Brain microvascular endothelial cell (primary cell): ENCODE measurements at regions not wholly inside any gene's neighbourhood (a gene's known extent, or its start where the extent isn't known, plus 50 kb on each side); places are given as distances from the start of the nearest gene placed in this dataset.

Experiments used
- DNase-seq: peaks from one replicate; pipeline ENCODE4 v3.0.0-alpha.2; 2020
- H3K27ac ChIP-seq: fragments of 250-450 bp; sonication (Bioruptor Pico); 2 replicates; pipeline ENCODE4 v1.5.1; 2020; ENCODE audit warnings: mild to moderate bottlenecking, moderate library complexity
- H3K27me3 ChIP-seq: fragments of 250-450 bp; sonication (Bioruptor Pico); replicated peaks from 2 replicates; pipeline ENCODE4 v1.5.1; 2020; ENCODE audit warnings: mild to moderate bottlenecking
- H3K36me3 ChIP-seq: fragments of 250-450 bp; sonication (Bioruptor Pico); replicated peaks from 2 replicates; pipeline ENCODE4 v1.5.1; 2020; ENCODE audit warnings: mild to moderate bottlenecking
- H3K4me3 ChIP-seq: 2 replicates; pipeline ENCODE4 v1.5.1; 2011; ENCODE audit warnings: low read depth, mild to moderate bottlenecking, control low read depth, low read length, moderate library complexity
- CTCF ChIP-seq: IDR thresholded peaks from 2 replicates; pipeline ENCODE4 v1.5.1; 2011; ENCODE audit warnings: low read depth, mild to moderate bottlenecking, moderate library complexity, low read length, control low read depth, inconsistent platforms; ENCODE audit errors: missing control alignments
- in situ Hi-C: cut with HindIII; loops from 2 replicates; pipeline ENCODE4 v1.10.0; 2017; ENCODE audit warnings: low sequenced_read_pairs, low pct_ligation_motif_present

GRCh38 chr7:13834328-13834761 is 155.1 kb downstream of the ETV1 start:
- H3K27me3 ChIP-seq, result no peaks in the 10 kb centered on the region
- in situ Hi-C loops, result no loop called here
- TF ChIP-seq CTCF, result no peak
- no peak overlapping the region for H3K27ac ChIP-seq
- DNase-seq, result no peak
- no peaks in the 10 kb centered on the region for H3K36me3 ChIP-seq
- H3K4me3 ChIP-seq, result no peak overlapping the region

GRCh38 chr7:13835442-13835841 is 154.0 kb downstream of the ETV1 start:
- Histone ChIP-seq H3K27me3 (no peaks in the 10 kb centered on the region), H3K4me3 (no peak overlapping the region), H3K36me3 (no peaks in the 10 kb centered on the region), H3K27ac (no peak overlapping the region)
- no peak for DNase-seq
- in situ Hi-C loops, result no loop called here
- no peak for TF ChIP-seq CTCF

- Histone ChIP-seq H3K27me3 (no peaks in the 10 kb centered on the region), H3K36me3 (no peaks in the 10 kb centered on the region), H3K27ac (no peak overlapping the region), H3K4me3 (no peak overlapping the region)
- no peak for DNase-seq
- no peak for TF ChIP-seq CTCF
- in situ Hi-C loops, result no loop called here
Observed at GRCh38 chr7:13839063-13839462, 150.4 kb downstream of the ETV1 start.
